Neural cell (in vitro differentiated cells): ENCODE measurements at regions not wholly inside any gene's neighbourhood (a gene's known extent, or its start where the extent isn't known, plus 50 kb on each side); places are given as distances from the start of the nearest gene placed in this dataset.
"Not testable (repeated sequence)": the region's sequence is repeated elsewhere in the genome, so short reads cannot be mapped to it uniquely, and the experiment has no call there.

Experiments
- CTCF ChIP-seq: fragments of 450-650 bp; IDR thresholded peaks from 2 replicates; pipeline ENCODE4 v1.5.1; 2014; ENCODE audit warnings: antibody characterized with exemption, mild to moderate bottlenecking, moderate library complexity; ENCODE audit not compliant: poor library complexity, severe bottlenecking
- POLR2AphosphoS5 ChIP-seq: IDR thresholded peaks from 2 replicates; pipeline ENCODE4 v1.6.1; 2012

- not testable (repeated sequence) for TF ChIP-seq CTCF, POLR2AphosphoS5
Measured at GRCh38 chr7:109490607-109491006, 920.9 kb downstream of the DNAJB9 start.
